Fibroblast of pulmonary artery (primary cell): ENCODE measurements at regions not wholly inside any gene's neighbourhood (a gene's known extent, or its start where the extent isn't known, plus 50 kb on each side); places are given as distances from the start of the nearest gene placed in this dataset.

Experiments used
- DNase-seq: peaks from one replicate; pipeline ENCODE4 v3.0.0-alpha.2; 2010; ENCODE audit warnings: low read depth
- H3K4me3 ChIP-seq: replicated peaks from 2 replicates; pipeline ENCODE4 v1.5.1; 2011; ENCODE audit warnings: low read depth, mild to moderate bottlenecking, control low read depth, low read length, moderate library complexity
- CTCF ChIP-seq: IDR thresholded peaks from 2 replicates; pipeline ENCODE4 v1.5.1; 2011; ENCODE audit warnings: mild to moderate bottlenecking, control low read depth, low read length, inconsistent platforms; ENCODE audit errors: missing control alignments

GRCh38 chr12:24116548-24116947, 167.1 kb upstream of the SOX5 start:
- H3K4me3 ChIP-seq, result no peak overlapping the region
- no peak for DNase-seq
- TF ChIP-seq CTCF, result no peak

- no peak for TF ChIP-seq CTCF
- H3K4me3 ChIP-seq, result no peak overlapping the region
- DNase-seq, result peak; percentile 40
Measured at GRCh38 chr12:24113701-24114100, 164.2 kb upstream of the SOX5 start.

GRCh38 chr12:24111616-24112015, 162.1 kb upstream of the SOX5 start:
- no peak overlapping the region for H3K4me3 ChIP-seq
- DNase-seq, result peak; percentile 50
- no peak for TF ChIP-seq CTCF

GRCh38 chr12:24111086-24111485, 161.6 kb upstream of the SOX5 start:
- H3K4me3 ChIP-seq, result no peak overlapping the region
- DNase-seq, result peak; percentile 9
- TF ChIP-seq CTCF, result no peak

GRCh38 chr12:24109381-24110039, 160.0 kb upstream of the SOX5 start:
- no peak overlapping the region for H3K4me3 ChIP-seq
- DNase-seq, result peak; percentile 38
- TF ChIP-seq CTCF, result peak; percentile 74

- no peak for DNase-seq
- no peak for TF ChIP-seq CTCF
- H3K4me3 ChIP-seq, result no peak overlapping the region
Measured at GRCh38 chr12:24102676-24103075, 153.2 kb upstream of the SOX5 start.

GRCh38 chr12:24099576-24099975, 150.1 kb upstream of the SOX5 start:
- TF ChIP-seq CTCF, result no peak
- no peak overlapping the region for H3K4me3 ChIP-seq
- DNase-seq, result no peak
